GM12891 (cell line): ENCODE measurements at regions not wholly inside any gene's neighbourhood (a gene's known extent, or its start where the extent isn't known, plus 50 kb on each side); places are given as distances from the start of the nearest gene placed in this dataset.

Source experiments
- POLR2A ChIP-seq: IDR thresholded peaks from 2 replicates; pipeline ENCODE4 v1.6.1; 2011; ENCODE audit warnings: low read depth, low read length, control low read depth
- POLR2AphosphoS5 ChIP-seq: IDR thresholded peaks from 2 replicates; pipeline ENCODE4 v1.6.1; 2011; ENCODE audit warnings: low read depth, low read length, control low read depth

DNA sequence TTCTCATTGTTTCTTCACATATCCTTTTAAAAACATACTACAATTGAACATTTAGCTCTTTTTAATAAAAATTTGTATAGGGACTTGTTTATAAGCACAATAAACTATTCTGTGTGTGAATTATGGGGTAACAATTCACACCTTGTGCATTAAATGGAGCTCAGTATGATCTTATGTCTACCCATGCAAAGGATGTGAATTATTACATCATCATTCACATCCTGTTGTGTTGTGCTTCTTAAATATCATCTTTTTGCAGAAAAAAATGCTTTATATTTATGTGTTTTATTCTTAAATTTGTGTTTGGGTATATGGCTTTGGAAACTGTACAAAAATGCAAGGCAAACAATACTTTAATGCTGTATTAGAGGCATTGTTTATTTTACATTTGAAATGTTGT is 96.7 kb upstream of the PABPC4L start:
- no peak for TF ChIP-seq POLR2AphosphoS5
- no peak for TF ChIP-seq POLR2A
